Parathyroid adenoma (tissue), 2 donors: ENCODE measurements at regions not wholly inside any gene's neighbourhood (a gene's known extent, or its start where the extent isn't known, plus 50 kb on each side); places are given as distances from the start of the nearest gene placed in this dataset.

Experiments
- H2AFZ ChIP-seq: fragments of 300-600 bp; sonication (generic); one replicate; pipeline ENCODE4 v1.7.0; 2017; ENCODE audit warnings: antibody characterized with exemption, mild to moderate bottlenecking
- H3K27ac ChIP-seq: fragments of 300-600 bp; sonication (generic); one replicate; pipeline ENCODE4 v1.7.0; 2017
- H3K27me3 ChIP-seq: fragments of 300-600 bp; sonication (generic); one replicate; pipeline ENCODE4 v1.7.0; 2017; ENCODE audit warnings: low read length; ENCODE audit not compliant: control insufficient read depth, insufficient read depth
- H3K36me3 ChIP-seq: fragments of 300-600 bp; sonication (generic); one replicate; pipeline ENCODE4 v1.7.0; 2017; ENCODE audit warnings: low read length; ENCODE audit not compliant: control insufficient read depth, insufficient read depth
- H3K4me1 ChIP-seq: fragments of 300-600 bp; sonication (generic); one replicate; pipeline ENCODE4 v1.7.0; 2017; ENCODE audit warnings: control low read depth
- H3K4me2 ChIP-seq: fragments of 300-600 bp; sonication (generic); one replicate; pipeline ENCODE4 v1.7.0; 2017; ENCODE audit warnings: low read length
- H3K4me3 ChIP-seq: fragments of 300-600 bp; sonication (generic); one replicate; pipeline ENCODE4 v1.7.0; 2017; ENCODE audit warnings: low read depth, low read length
- H3K79me2 ChIP-seq: fragments of 300-600 bp; sonication (generic); one replicate; pipeline ENCODE4 v1.7.0; 2017; ENCODE audit warnings: control low read depth
- H3K9ac ChIP-seq: fragments of 300-600 bp; sonication (generic); one replicate; pipeline ENCODE4 v1.7.0; 2017; ENCODE audit warnings: mild to moderate bottlenecking
- H3K9me3 ChIP-seq: fragments of 300-600 bp; sonication (generic); one replicate; pipeline ENCODE4 v1.7.0; 2017; ENCODE audit warnings: low read length; ENCODE audit not compliant: control insufficient read depth
- CTCF ChIP-seq: fragments of 300-600 bp; sonication (generic); IDR thresholded peaks from one replicate; pipeline ENCODE4 v1.7.0; 2017; ENCODE audit warnings: antibody characterized with exemption, mild to moderate bottlenecking
- donor health status: primary hyperparathyroidism.

GRCh38 chr20:6560978-6561377, 206.5 kb upstream of the BMP2 start:
- Histone ChIP-seq H3K79me2 (no peaks in the 10 kb centered on the region), H3K27me3 (no peaks in the 10 kb centered on the region), H3K27ac (no peak overlapping the region), H2AFZ (no peak overlapping the region), H3K4me2 (no peak overlapping the region), H3K4me1 (no peaks in the 10 kb centered on the region), H3K9ac (no peak overlapping the region), H3K4me3 (no peak overlapping the region), H3K36me3 (no peaks in the 10 kb centered on the region), H3K9me3 (no peaks in the 10 kb centered on the region)
- TF ChIP-seq CTCF, result no peak

GRCh38 chr20:6559791-6560190, 207.7 kb upstream of the BMP2 start:
- Histone ChIP-seq H3K79me2 (no peaks in the 10 kb centered on the region), H3K9ac (no peak overlapping the region), H3K27ac (no peak overlapping the region), H3K4me3 (no peak overlapping the region), H3K4me1 (no peaks in the 10 kb centered on the region), H2AFZ (no peak overlapping the region), H3K9me3 (no peaks in the 10 kb centered on the region), H3K4me2 (no peak overlapping the region), H3K27me3 (no peaks in the 10 kb centered on the region), H3K36me3 (no peaks in the 10 kb centered on the region)
- no peak for TF ChIP-seq CTCF

DNA sequence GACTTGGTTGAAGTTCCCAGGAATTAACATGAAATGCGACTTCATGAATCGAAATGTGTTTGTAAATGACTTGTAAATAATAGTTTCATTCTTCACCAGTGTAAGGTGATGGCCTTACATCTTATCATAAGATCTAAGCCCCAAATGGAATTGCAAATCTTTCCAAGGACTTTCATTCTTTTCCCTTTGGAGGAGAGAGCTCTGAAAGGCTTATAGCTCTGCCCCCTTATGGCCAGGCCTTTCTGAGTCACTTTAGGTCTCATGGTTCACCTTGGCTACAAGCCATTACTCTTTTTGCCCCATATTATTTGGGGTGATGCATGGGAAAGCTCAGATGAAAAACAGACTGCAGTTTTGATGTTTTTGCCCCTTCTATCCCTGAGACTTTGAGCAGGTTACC, 209.1 kb upstream of the BMP2 start:
- H3K9me3 ChIP-seq, result no peaks in the 10 kb centered on the region
- no peaks in the 10 kb centered on the region for H3K79me2 ChIP-seq
- H3K27me3 ChIP-seq, result no peaks in the 10 kb centered on the region
- H3K27ac ChIP-seq, result no peak overlapping the region
- H3K36me3 ChIP-seq, result no peaks in the 10 kb centered on the region
- H2AFZ ChIP-seq, result no peak overlapping the region
- TF ChIP-seq CTCF, result no peak
- no peak overlapping the region for H3K9ac ChIP-seq
- no peak overlapping the region for H3K4me3 ChIP-seq
- no peak overlapping the region for H3K4me2 ChIP-seq
- no peaks in the 10 kb centered on the region for H3K4me1 ChIP-seq

- Histone ChIP-seq H3K9me3 (no peaks in the 10 kb centered on the region), H3K4me3 (no peak overlapping the region), H3K36me3 (no peaks in the 10 kb centered on the region), H3K4me1 (no peaks in the 10 kb centered on the region), H3K27me3 (peaks cover 2% of the 10 kb centered on the region), H3K79me2 (no peaks in the 10 kb centered on the region), H3K9ac (no peak overlapping the region), H3K27ac (no peak overlapping the region), H3K4me2 (peak overlapping the region; percentile 18), H2AFZ (no peak overlapping the region)
- TF ChIP-seq CTCF, result no peak
Observed at GRCh38 chr20:6533761-6534479, 233.6 kb upstream of the BMP2 start.

- Histone ChIP-seq H3K9me3 (no peaks in the 10 kb centered on the region), H2AFZ (no peak overlapping the region), H3K27ac (no peak overlapping the region), H3K4me3 (no peak overlapping the region), H3K79me2 (no peaks in the 10 kb centered on the region), H3K4me2 (no peak overlapping the region), H3K4me1 (no peaks in the 10 kb centered on the region), H3K36me3 (no peaks in the 10 kb centered on the region), H3K9ac (no peak overlapping the region), H3K27me3 (peaks cover 2% of the 10 kb centered on the region)
- TF ChIP-seq CTCF, result no peak
Observed at GRCh38 chr20:6533351-6533750, 234.1 kb upstream of the BMP2 start.
